ENCODE measurements at regions not wholly inside any gene's neighbourhood (a gene's known extent, or its start where the extent isn't known, plus 50 kb on each side); places are given as distances from the start of the nearest gene placed in this dataset.

DNA sequence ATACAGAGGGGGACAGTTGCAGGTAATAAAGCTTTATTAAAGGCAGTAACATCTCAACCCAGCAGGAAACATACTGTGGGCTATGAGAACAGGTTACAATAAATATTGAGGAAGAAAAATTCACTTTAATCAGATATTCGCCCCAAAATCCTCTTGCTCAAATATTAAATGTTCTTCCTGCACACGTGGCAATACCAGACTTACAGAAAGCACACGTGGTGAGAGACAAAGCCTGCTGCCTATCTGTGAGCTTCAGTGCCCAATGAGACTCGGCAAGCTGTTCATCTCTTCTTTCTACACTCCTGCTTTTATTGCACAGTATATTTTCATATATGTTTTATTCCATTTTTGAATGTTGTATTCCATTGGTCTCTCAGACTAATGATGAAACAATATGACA, 113.2 kb downstream of the OR13A1 start:
- no peaks in the 10 kb centered on the region for H4K20me1 ChIP-seq (replicated peaks; ENCODE audit: control insufficient read depth, insufficient read depth, low read length)
- peaks cover 8 to 35% of the 10 kb centered on the region in 2 experiments for H3K27me3 ChIP-seq (ENCODE audit: control insufficient read depth in 2 of 2, insufficient read depth in 2 of 2, low read length in 2 of 2)
- under 1% methylated on average over 4 of the region's 4 CpGs for WGBS (ENCODE audit: insufficient coverage, low coverage, missing lambda C conversion rate)
- peak overlapping the region; percentile 29; the same call in 1 of the 2 replicates for H2AFZ ChIP-seq (ENCODE audit: low read depth, low read length)
- ChIA-PET CTCF (ENCODE audit: low intra/inter-chr PET ratio) (no interaction called here), POLR2A (no interaction called here)
- H3K27ac ChIP-seq (ENCODE audit: extremely low read depth, low read depth, low read length) = no peak overlapping the region
- DNase-seq (ENCODE audit: extremely low read depth in 1 of 4, low spot score in 3 of 4) (no peak), ATAC-seq (no peak), FAIRE-seq (peak; percentile 26)
- TF ChIP-seq L3MBTL2 (IDR thresholded peaks at IDR 0.05) (no peak), ZNF780A (CRISPR knock-in tag; IDR thresholded peaks at IDR 0.05) (no peak), ZBTB1 (CRISPR knock-in tag; IDR thresholded peaks at IDR 0.05; ENCODE audit: borderline replicate concordance, low read depth) (no peak), ESRRB (CRISPR knock-in tag; IDR thresholded peaks at IDR 0.05; ENCODE audit: borderline replicate concordance) (no peak), ZZZ3 (IDR thresholded peaks at IDR 0.05) (no peak), ZNF140 (CRISPR knock-in tag; IDR thresholded peaks at IDR 0.05) (no peak)
- TF ChIP-seq, protein P1, sequence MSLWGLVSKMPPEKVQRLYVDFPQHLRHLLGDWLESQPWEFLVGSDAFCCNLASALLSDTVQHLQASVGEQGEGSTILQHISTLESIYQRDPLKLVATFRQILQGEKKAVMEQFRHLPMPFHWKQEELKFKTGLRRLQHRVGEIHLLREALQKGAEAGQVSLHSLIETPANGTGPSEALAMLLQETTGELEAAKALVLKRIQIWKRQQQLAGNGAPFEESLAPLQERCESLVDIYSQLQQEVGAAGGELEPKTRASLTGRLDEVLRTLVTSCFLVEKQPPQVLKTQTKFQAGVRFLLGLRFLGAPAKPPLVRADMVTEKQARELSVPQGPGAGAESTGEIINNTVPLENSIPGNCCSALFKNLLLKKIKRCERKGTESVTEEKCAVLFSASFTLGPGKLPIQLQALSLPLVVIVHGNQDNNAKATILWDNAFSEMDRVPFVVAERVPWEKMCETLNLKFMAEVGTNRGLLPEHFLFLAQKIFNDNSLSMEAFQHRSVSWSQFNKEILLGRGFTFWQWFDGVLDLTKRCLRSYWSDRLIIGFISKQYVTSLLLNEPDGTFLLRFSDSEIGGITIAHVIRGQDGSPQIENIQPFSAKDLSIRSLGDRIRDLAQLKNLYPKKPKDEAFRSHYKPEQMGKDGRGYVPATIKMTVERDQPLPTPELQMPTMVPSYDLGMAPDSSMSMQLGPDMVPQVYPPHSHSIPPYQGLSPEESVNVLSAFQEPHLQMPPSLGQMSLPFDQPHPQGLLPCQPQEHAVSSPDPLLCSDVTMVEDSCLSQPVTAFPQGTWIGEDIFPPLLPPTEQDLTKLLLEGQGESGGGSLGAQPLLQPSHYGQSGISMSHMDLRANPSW (CRISPR knock-in tag; IDR thresholded peaks at IDR 0.05) = no peak
- TF ChIP-seq, protein P2, sequence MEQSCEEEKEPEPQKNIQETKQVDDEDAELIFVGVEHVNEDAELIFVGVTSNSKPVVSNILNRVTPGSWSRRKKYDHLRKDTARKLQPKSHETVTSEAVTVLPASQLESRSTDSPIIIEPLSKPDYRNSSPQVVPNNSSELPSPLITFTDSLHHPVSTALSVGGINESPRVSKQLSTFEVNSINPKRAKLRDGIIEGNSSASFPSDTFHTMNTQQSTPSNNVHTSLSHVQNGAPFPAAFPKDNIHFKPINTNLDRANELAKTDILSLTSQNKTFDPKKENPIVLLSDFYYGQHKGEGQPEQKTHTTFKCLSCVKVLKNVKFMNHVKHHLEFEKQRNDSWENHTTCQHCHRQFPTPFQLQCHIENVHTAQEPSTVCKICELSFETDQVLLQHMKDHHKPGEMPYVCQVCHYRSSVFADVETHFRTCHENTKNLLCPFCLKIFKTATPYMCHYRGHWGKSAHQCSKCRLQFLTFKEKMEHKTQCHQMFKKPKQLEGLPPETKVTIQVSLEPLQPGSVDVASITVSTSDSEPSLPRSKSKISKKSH (CRISPR knock-in tag; IDR thresholded peaks at IDR 0.05) = no peak
- in situ Hi-C loops (cut with MboI) = no loop called here
- intact Hi-C loops (cut with micrococcal nuclease) = no loop called here
- peaks cover 0 to 30% of the 10 kb centered on the region in 2 experiments; a peak in 3 of 5 replicates for H3K4me1 ChIP-seq (replicated peaks in 1 of 2; ENCODE audit: control insufficient read depth in 2 of 2, insufficient read depth in 2 of 2, low read length in 2 of 2)
- H3K9ac ChIP-seq (ENCODE audit: insufficient read depth in 1 of 2, low read depth in 2 of 2, low read length in 2 of 2) = no peak overlapping the region
- no peaks in the 10 kb centered on the region for H3K9me1 ChIP-seq (ENCODE audit: control insufficient read depth, insufficient read depth, low read length)
- no TSS peak for BruUV-seq (replicated peaks)
- H3K36me3 ChIP-seq (ENCODE audit: control insufficient read depth, insufficient read depth, low read length) = no peaks in the 10 kb centered on the region
- no peak overlapping the region for H3K4me3 ChIP-seq
- H3K9me3 ChIP-seq (replicated peaks; ENCODE audit: control insufficient read depth, insufficient read depth, low read depth, low read length) = no peaks in the 10 kb centered on the region
- no peaks in the 10 kb centered on the region for H3K79me2 ChIP-seq (ENCODE audit: control insufficient read depth, insufficient read depth, low read length)
- H3K4me2 ChIP-seq (ENCODE audit: insufficient read depth, low read length) = no peak overlapping the region

All from K562 (cell line).